IPS-NIHi11 (cell line): ENCODE measurements at regions not wholly inside any gene's neighbourhood (a gene's known extent, or its start where the extent isn't known, plus 50 kb on each side); places are given as distances from the start of the nearest gene placed in this dataset.
"Not testable (repeated sequence)": the region's sequence is repeated elsewhere in the genome, so short reads cannot be mapped to it uniquely, and the experiment has no call there.

ENCODE experiments used
- DNase-seq: peaks from one replicate; pipeline ENCODE4 v3.0.0; 2012; ENCODE audit warnings: mixed read lengths, low spot score

GRCh38 chr10:78415111-78415510 is 381.4 kb downstream of the RPS24 start:
- DNase-seq: no peak

GRCh38 chr10:78416031-78417011 is 382.7 kb downstream of the RPS24 start:
- DNase-seq: no peak

- DNase-seq: no peak
These were observed 384.0 kb downstream of the RPS24 start for GRCh38 chr10:78417425-78418370.

GRCh38 chr10:78419481-78420265 is 386.0 kb downstream of the RPS24 start:
- DNase-seq: no peak

GRCh38 chr10:78420946-78421735 is 387.5 kb downstream of the RPS24 start:
- DNase-seq: no peak

GRCh38 chr10:78424050-78424449 is 390.4 kb downstream of the RPS24 start:
- not testable (repeated sequence) for DNase-seq

- no peak for DNase-seq
These were observed 391.1 kb downstream of the RPS24 start for GRCh38 chr10:78424723-78425122.

GRCh38 chr10:78426181-78426580 is 392.5 kb downstream of the RPS24 start:
- no peak for DNase-seq

- no peak for DNase-seq
These were observed 393.9 kb downstream of the RPS24 start for GRCh38 chr10:78427497-78428031.

GRCh38 chr10:78428579-78428978 is 394.9 kb downstream of the RPS24 start:
- no peak for DNase-seq

- no peak for DNase-seq
These were observed 396.3 kb downstream of the RPS24 start for GRCh38 chr10:78429984-78430383.

- no peak for DNase-seq
These were observed 398.9 kb downstream of the RPS24 start for GRCh38 chr10:78432583-78432982.

- no peak for DNase-seq
These were observed 399.5 kb downstream of the RPS24 start for GRCh38 chr10:78433076-78433595.

- DNase-seq: no peak
These were observed 400.3 kb downstream of the RPS24 start for GRCh38 chr10:78433766-78434535.

- DNase-seq: no peak
These were observed 401.2 kb downstream of the RPS24 start for GRCh38 chr10:78434886-78435285.

- no peak for DNase-seq
These were observed 402.0 kb downstream of the RPS24 start for GRCh38 chr10:78435484-78436221.

- DNase-seq: no peak
These were observed 402.5 kb downstream of the RPS24 start for GRCh38 chr10:78436222-78436573.

GRCh38 chr10:78436706-78437406 is 403.2 kb downstream of the RPS24 start:
- no peak for DNase-seq
